SU-DHL-6 (cell line): ENCODE measurements at regions not wholly inside any gene's neighbourhood (a gene's known extent, or its start where the extent isn't known, plus 50 kb on each side); places are given as distances from the start of the nearest gene placed in this dataset.

Experiments
- H2AFZ ChIP-seq: fragments of 200-600 bp; sonication (generic); 2 replicates; pipeline ENCODE4 v1.6.1; 2014; ENCODE audit warnings: low read depth, mild to moderate bottlenecking, moderate library complexity, mixed read lengths, antibody characterized with exemption, low read length; ENCODE audit not compliant: severe bottlenecking
- H3F3A ChIP-seq: fragments of 200-600 bp; shearing (Covaris generic); 2 replicates; pipeline ENCODE4 v1.6.0; 2016; ENCODE audit warnings: antibody characterized with exemption, mild to moderate bottlenecking; ENCODE audit not compliant: insufficient read depth
- H3K27ac ChIP-seq: fragments of 200-600 bp; sonication (generic); 2 replicates; pipeline ENCODE4 v1.5.1; 2016; ENCODE audit warnings: low read depth, mild to moderate bottlenecking, low read length, moderate library complexity, mixed read lengths
- H3K27me3 ChIP-seq: fragments of 200-600 bp; sonication (generic), shearing (Covaris generic); 2 replicates; pipeline ENCODE4 v1.6.0; 2014; ENCODE audit warnings: mild to moderate bottlenecking, low read length
- H3K36me3 ChIP-seq: fragments of 200-600 bp; sonication (generic); 2 replicates; pipeline ENCODE4 v1.6.1; 2014; ENCODE audit warnings: mild to moderate bottlenecking, low read length, mixed read lengths
- H3K4me2 ChIP-seq: fragments of 300-600, 200-600 bp; shearing (Covaris generic), sonication (generic); 2 replicates; pipeline ENCODE4 v1.6.0; 2014; ENCODE audit warnings: low read length, low read depth, mild to moderate bottlenecking; ENCODE audit not compliant: poor library complexity, severe bottlenecking
- H3K4me3 ChIP-seq: fragments of 200-600 bp; sonication (generic); 2 replicates; pipeline ENCODE4 v1.5.1; 2014; ENCODE audit warnings: antibody characterized with exemption, low read length, mild to moderate bottlenecking, mixed read lengths; ENCODE audit not compliant: insufficient read depth, poor library complexity, severe bottlenecking
- H3K79me2 ChIP-seq: fragments of 200-600 bp; sonication (generic); 2 replicates; pipeline ENCODE4 v1.6.1; 2014; ENCODE audit warnings: mild to moderate bottlenecking, low read length, moderate library complexity; ENCODE audit not compliant: insufficient read depth
- H3K9ac ChIP-seq: fragments of 200-600 bp; sonication (generic); 2 replicates; pipeline ENCODE4 v1.7.0; 2014; ENCODE audit warnings: mild to moderate bottlenecking, low read length
- H3K9me2 ChIP-seq: fragments of 200-600 bp; sonication (generic); replicated peaks from 2 replicates; pipeline ENCODE4 v1.6.1; 2014; ENCODE audit warnings: low read length; ENCODE audit not compliant: insufficient read depth
- H3K9me3 ChIP-seq: fragments of 200-600 bp; sonication (generic); 2 replicates; pipeline ENCODE4 v1.6.1; 2014; ENCODE audit warnings: low read length, mixed read lengths; ENCODE audit not compliant: insufficient read depth
- H4K20me1 ChIP-seq: fragments of 200-600 bp; sonication (generic); 2 replicates; pipeline ENCODE4 v1.6.1; 2014; ENCODE audit warnings: low read depth, mild to moderate bottlenecking, antibody characterized with exemption, low read length, moderate library complexity, mixed read lengths
- EZH2phosphoT487 ChIP-seq: fragments of 200-600 bp; sonication (generic), shearing (Covaris generic); conservative IDR thresholded peaks from 2 replicates; pipeline ENCODE4 v1.6.1; 2018; ENCODE audit warnings: mild to moderate bottlenecking, antibody characterized with exemption, low read length, moderate library complexity, mixed read lengths
- TF ChIP-seq, protein P1 (sequence below): fragments of 200-600 bp; sonication (generic); IDR thresholded peaks from one replicate; pipeline ENCODE4 v1.5.1; 2017; ENCODE audit warnings: antibody characterized with exemption, mild to moderate bottlenecking, low read length, moderate library complexity; ENCODE audit not compliant: insufficient read depth, poor library complexity, severe bottlenecking

DNA sequence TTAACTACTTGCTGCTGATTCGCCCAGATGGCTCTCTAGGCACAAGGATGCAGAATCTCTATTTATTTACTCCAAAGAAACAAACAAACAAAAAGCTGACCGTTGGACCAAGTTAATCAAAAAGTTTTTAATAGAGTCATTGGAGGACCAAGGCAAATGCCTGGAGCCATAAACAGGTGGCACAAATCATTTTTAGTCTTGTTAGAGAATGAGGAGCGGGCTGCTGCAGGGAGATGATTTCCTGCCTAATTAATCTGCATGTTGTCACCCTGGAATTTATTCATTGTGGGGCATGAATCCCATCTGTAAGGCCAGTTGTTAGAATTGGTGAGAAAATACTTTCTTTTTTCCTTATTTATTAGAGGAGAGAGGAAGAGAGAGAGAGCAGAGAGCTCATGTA is 147.4 kb upstream of the GATB start:
- Histone ChIP-seq H3K9ac (no peak overlapping the region), H3K4me2 (no peak overlapping the region), H3F3A (no peaks in the 10 kb centered on the region), H3K4me3 (no peak overlapping the region), H3K9me3 (no peaks in the 10 kb centered on the region), H3K36me3 (no peaks in the 10 kb centered on the region), H3K79me2 (no peaks in the 10 kb centered on the region), H2AFZ (no peak overlapping the region), H3K27ac (no peak overlapping the region), H3K27me3 (no peaks in the 10 kb centered on the region), H3K9me2 (no peaks in the 10 kb centered on the region), H4K20me1 (no peaks in the 10 kb centered on the region)
- no peak for TF ChIP-seq EZH2phosphoT487
- TF ChIP-seq, protein P1, sequence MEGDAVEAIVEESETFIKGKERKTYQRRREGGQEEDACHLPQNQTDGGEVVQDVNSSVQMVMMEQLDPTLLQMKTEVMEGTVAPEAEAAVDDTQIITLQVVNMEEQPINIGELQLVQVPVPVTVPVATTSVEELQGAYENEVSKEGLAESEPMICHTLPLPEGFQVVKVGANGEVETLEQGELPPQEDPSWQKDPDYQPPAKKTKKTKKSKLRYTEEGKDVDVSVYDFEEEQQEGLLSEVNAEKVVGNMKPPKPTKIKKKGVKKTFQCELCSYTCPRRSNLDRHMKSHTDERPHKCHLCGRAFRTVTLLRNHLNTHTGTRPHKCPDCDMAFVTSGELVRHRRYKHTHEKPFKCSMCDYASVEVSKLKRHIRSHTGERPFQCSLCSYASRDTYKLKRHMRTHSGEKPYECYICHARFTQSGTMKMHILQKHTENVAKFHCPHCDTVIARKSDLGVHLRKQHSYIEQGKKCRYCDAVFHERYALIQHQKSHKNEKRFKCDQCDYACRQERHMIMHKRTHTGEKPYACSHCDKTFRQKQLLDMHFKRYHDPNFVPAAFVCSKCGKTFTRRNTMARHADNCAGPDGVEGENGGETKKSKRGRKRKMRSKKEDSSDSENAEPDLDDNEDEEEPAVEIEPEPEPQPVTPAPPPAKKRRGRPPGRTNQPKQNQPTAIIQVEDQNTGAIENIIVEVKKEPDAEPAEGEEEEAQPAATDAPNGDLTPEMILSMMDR: no peak

DNA sequence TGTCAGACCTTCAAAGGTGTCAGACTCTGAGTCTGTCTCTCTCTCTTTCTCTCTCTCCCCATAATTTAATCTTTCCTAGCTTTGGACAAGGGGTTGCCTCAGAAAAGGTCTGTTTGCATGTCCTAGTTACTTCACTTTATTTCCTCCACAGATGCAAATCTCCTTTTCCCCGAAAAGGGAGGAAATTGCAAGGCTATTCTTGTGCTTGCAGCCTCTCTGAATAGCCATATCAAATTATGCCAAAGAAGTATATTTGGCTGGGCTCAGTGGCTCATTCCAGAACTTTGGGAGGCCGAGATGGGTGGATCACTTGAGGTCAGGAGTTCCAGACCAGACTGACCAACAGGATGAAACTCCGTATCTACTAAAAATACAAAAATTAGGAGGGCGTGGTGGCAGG is 145.6 kb upstream of the GATB start:
- Histone ChIP-seq H3K36me3 (no peaks in the 10 kb centered on the region), H2AFZ (no peak overlapping the region), H3K27me3 (no peaks in the 10 kb centered on the region), H3K9me2 (no peaks in the 10 kb centered on the region), H3K79me2 (no peaks in the 10 kb centered on the region), H4K20me1 (no peaks in the 10 kb centered on the region), H3K9ac (no peak overlapping the region), H3K4me3 (no peak overlapping the region), H3K27ac (no peak overlapping the region), H3F3A (no peaks in the 10 kb centered on the region), H3K4me2 (no peak overlapping the region), H3K9me3 (no peaks in the 10 kb centered on the region)
- TF ChIP-seq, protein P1: no peak
- no peak for TF ChIP-seq EZH2phosphoT487

DNA sequence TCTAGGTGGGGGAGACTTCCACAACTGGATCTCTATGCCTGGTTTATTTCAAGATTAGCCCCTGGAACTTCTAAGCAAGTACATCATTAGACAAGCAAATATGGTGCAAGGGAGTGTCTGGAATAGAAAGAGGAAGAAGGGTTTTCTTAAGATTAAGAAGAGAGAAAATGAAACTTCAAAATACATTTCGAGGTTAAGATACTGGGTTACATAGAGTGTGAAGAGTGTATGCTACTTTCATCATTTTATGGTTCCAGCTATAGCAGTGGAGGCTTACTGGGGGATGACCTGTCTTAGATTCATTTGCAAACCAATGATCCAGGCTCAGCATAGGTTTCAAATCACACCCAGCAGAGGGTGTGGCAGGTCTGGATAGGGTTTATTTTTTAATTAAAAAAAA is 144.4 kb upstream of the GATB start:
- H3K9me2 ChIP-seq: no peaks in the 10 kb centered on the region
- H3K79me2 ChIP-seq: no peaks in the 10 kb centered on the region
- H3K9me3 ChIP-seq: no peaks in the 10 kb centered on the region
- H3K4me2 ChIP-seq: no peak overlapping the region
- H4K20me1 ChIP-seq: no peaks in the 10 kb centered on the region
- H3F3A ChIP-seq: no peaks in the 10 kb centered on the region
- H3K36me3 ChIP-seq: no peaks in the 10 kb centered on the region
- H3K4me3 ChIP-seq: no peak overlapping the region
- H3K27ac ChIP-seq: no peak overlapping the region
- no peak overlapping the region for H3K9ac ChIP-seq
- TF ChIP-seq EZH2phosphoT487: no peak
- TF ChIP-seq, protein P1: no peak
- H3K27me3 ChIP-seq: no peaks in the 10 kb centered on the region
- no peak overlapping the region for H2AFZ ChIP-seq

DNA sequence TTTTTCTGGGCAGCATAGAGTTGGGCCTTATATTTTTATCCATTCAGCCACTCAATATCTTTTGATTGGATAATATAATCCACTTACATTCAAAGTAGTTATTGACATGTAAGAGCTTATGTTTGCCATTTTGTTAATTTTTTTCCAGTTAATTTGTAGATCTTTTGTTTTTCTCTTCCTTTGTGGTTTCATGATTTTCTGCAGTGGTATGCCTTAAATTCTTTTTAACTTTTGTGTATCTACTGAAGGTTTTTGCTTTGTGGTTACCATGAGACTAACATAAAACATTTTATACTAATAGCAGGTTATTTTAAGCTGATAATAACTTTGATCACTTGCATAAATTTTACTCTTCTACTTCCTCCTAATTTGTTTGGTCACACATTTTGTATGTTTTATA is 140.8 kb upstream of the GATB start:
- Histone ChIP-seq H3K4me2 (no peak overlapping the region), H3K9ac (no peak overlapping the region)

More for the DNA sequence above, 140.8 kb upstream of the GATB start:
- Histone ChIP-seq H2AFZ (no peak overlapping the region), H3K4me3 (no peak overlapping the region), H4K20me1 (no peaks in the 10 kb centered on the region), H3K9me2 (no peaks in the 10 kb centered on the region), H3K9me3 (no peaks in the 10 kb centered on the region), H3K27ac (no peak overlapping the region), H3F3A (no peaks in the 10 kb centered on the region), H3K27me3 (no peaks in the 10 kb centered on the region), H3K36me3 (no peaks in the 10 kb centered on the region), H3K79me2 (no peaks in the 10 kb centered on the region)
- TF ChIP-seq, protein P1: no peak
